Liver (tissue), 8 donors: ENCODE measurements at regions not wholly inside any gene's neighbourhood (a gene's known extent, or its start where the extent isn't known, plus 50 kb on each side); places are given as distances from the start of the nearest gene placed in this dataset.

Experiments used
- DNase-seq: peaks from one replicate; pipeline ENCODE4 v3.0.0-alpha.2; 2017; ENCODE audit warnings: low spot score
- H3K27ac ChIP-seq, 2 donors: one replicate each; pipeline ENCODE4 v1.7.0; 2013; ENCODE audit warnings: inconsistent platforms in 2 of 2, low read length in 2 of 2, control low read depth in 1 of 2, low read depth in 1 of 2, mild to moderate bottlenecking in 1 of 2
- H3K27me3 ChIP-seq, 4 donors: one replicate each; pipeline versions ENCODE4 v1.6.1 to v1.7.0; 2013; ENCODE audit warnings: low read length in 3 of 4, inconsistent platforms in 1 of 4, mild to moderate bottlenecking in 1 of 4, moderate library complexity in 1 of 4; ENCODE audit not compliant: control insufficient read depth in 4 of 4, insufficient read depth in 4 of 4
- H3K36me3 ChIP-seq, 4 donors: one replicate each; pipeline versions ENCODE4 v1.6.1 to v1.7.0; 2013; ENCODE audit warnings: low read length in 3 of 4, mild to moderate bottlenecking in 3 of 4, low read depth in 1 of 4, moderate library complexity in 1 of 4; ENCODE audit not compliant: control insufficient read depth in 4 of 4, insufficient read depth in 3 of 4
- H3K4me1 ChIP-seq, 4 donors: one replicate each; pipeline versions ENCODE4 v1.6.1 to v1.7.0; 2013; ENCODE audit warnings: low read length in 3 of 4, mild to moderate bottlenecking in 3 of 4, moderate library complexity in 1 of 4; ENCODE audit not compliant: control insufficient read depth in 4 of 4, insufficient read depth in 4 of 4
- H3K4me3 ChIP-seq, 3 donors: one replicate each; pipeline versions ENCODE4 v1.6.1 to v1.7.0; 2013; ENCODE audit warnings: low read length in 3 of 3, control low read depth in 1 of 3, low read depth in 1 of 3, mild to moderate bottlenecking in 1 of 3
- H3K9ac ChIP-seq, 2 donors: one replicate each; pipeline ENCODE4 v1.7.0; 2013; ENCODE audit warnings: low read length in 2 of 2, mild to moderate bottlenecking in 2 of 2, moderate library complexity in 2 of 2, control low read depth in 1 of 2, low read depth in 1 of 2
- H3K9me3 ChIP-seq, 4 donors: one replicate each; pipeline versions ENCODE4 v1.6.1 to v1.7.0; 2013; ENCODE audit warnings: low read length in 3 of 4; ENCODE audit not compliant: control insufficient read depth in 4 of 4
- ATF3 ChIP-seq: IDR thresholded peaks from 2 replicates; pipeline ENCODE4 v1.6.1; 2016; ENCODE audit warnings: antibody characterized with exemption
- CTCF ChIP-seq: fragments of 150-350 bp; IDR thresholded peaks from 2 replicates; pipeline ENCODE4 v1.5.1; 2017; ENCODE audit warnings: improper control_type of control experiment, low read depth, low read length; ENCODE audit not compliant: missing input control
- EGR1 ChIP-seq, 2 donors: IDR thresholded peaks; 2 replicates each; pipeline ENCODE4 v1.6.1; 2016 to 2018; ENCODE audit warnings: antibody characterized with exemption in 2 of 2, low read depth in 2 of 2
- FOXA1 ChIP-seq: IDR thresholded peaks from 2 replicates; pipeline ENCODE4 v1.6.1; 2016; ENCODE audit warnings: antibody characterized with exemption
- FOXA2 ChIP-seq: IDR thresholded peaks from 2 replicates; pipeline ENCODE4 v1.6.1; 2016; ENCODE audit warnings: antibody characterized with exemption
- GABPA ChIP-seq, 2 donors: IDR thresholded peaks in 1 of 2; conservative IDR thresholded peaks in 1 of 2; 2 replicates each; pipeline ENCODE4 v1.6.1; 2016; ENCODE audit warnings: antibody characterized with exemption in 2 of 2, mild to moderate bottlenecking in 1 of 2, moderate library complexity in 1 of 2
- HNF4A ChIP-seq, 2 donors: conservative IDR thresholded peaks; 2 replicates each; pipeline ENCODE4 v1.6.1; 2016; ENCODE audit warnings: antibody characterized with exemption in 2 of 2, mild to moderate bottlenecking in 2 of 2
- MAX ChIP-seq: IDR thresholded peaks from 2 replicates; pipeline ENCODE4 v1.6.1; 2016; ENCODE audit warnings: antibody characterized with exemption
- NR2F2 ChIP-seq: IDR thresholded peaks from 2 replicates; pipeline ENCODE4 v1.6.1; 2016; ENCODE audit warnings: antibody characterized with exemption
- RAD21 ChIP-seq, 2 donors: IDR thresholded peaks; 2 replicates each; pipeline ENCODE4 v1.6.1; 2016; ENCODE audit warnings: antibody characterized with exemption in 2 of 2, mild to moderate bottlenecking in 2 of 2
- REST ChIP-seq: IDR thresholded peaks from 2 replicates; pipeline ENCODE4 v1.6.1; 2016; ENCODE audit warnings: antibody characterized with exemption, mild to moderate bottlenecking
- RXRA ChIP-seq, 2 donors: IDR thresholded peaks; 2 replicates each; pipeline ENCODE4 v1.6.1; 2017 to 2018; ENCODE audit warnings: antibody characterized with exemption in 2 of 2, mild to moderate bottlenecking in 1 of 2
- SP1 ChIP-seq: IDR thresholded peaks from 2 replicates; pipeline ENCODE4 v1.6.1; 2018; ENCODE audit warnings: antibody characterized with exemption, mild to moderate bottlenecking
- TAF1 ChIP-seq: conservative IDR thresholded peaks from 2 replicates; pipeline ENCODE4 v1.6.1; 2016; ENCODE audit warnings: antibody characterized with exemption, mild to moderate bottlenecking
- YY1 ChIP-seq: IDR thresholded peaks from 2 replicates; pipeline ENCODE4 v1.6.1; 2016; ENCODE audit warnings: antibody characterized with exemption, mild to moderate bottlenecking
- ZBTB33 ChIP-seq: IDR thresholded peaks from 2 replicates; pipeline ENCODE4 v1.6.1; 2016; ENCODE audit warnings: antibody characterized with exemption
- WGBS: extraction: QIAGEN DNeasy Blood & Tissue Kit; methylation state at CpG from one replicate; pipeline ENCODE4 v1.1.7; 2013; 5-methylcytosine and 5-hydroxymethylcytosine counted together
- donor health status: healthy.
- donor health status: healthy.
- donor health status: healthy.
- donor health status: healthy.
- donor health status: healthy.

GRCh38 chr6:139442188-139442671 is 67.8 kb upstream of the CITED2 start:
- 66% methylated on average over 4 of the region's 4 CpGs for WGBS
- no peak overlapping the region for H3K9ac ChIP-seq
- H3K4me3 ChIP-seq, result no peak overlapping the region
- DNase-seq, result no peak
- no peaks in the 10 kb centered on the region for H3K4me1 ChIP-seq
- TF ChIP-seq ATF3, result no peak
- no peak for TF ChIP-seq REST
- TF ChIP-seq ZBTB33, result no peak
- no peak for TF ChIP-seq EGR1 (IDR thresholded peaks at IDR 0.05; ENCODE audit: low read depth in 2 of 2)
- no peak for TF ChIP-seq FOXA2
- no peak for TF ChIP-seq MAX
- TF ChIP-seq FOXA1, result no peak
- TF ChIP-seq NR2F2, result no peak
- TF ChIP-seq RAD21 (IDR thresholded peaks at IDR 0.05), result no peak
- no peak for TF ChIP-seq RXRA (IDR thresholded peaks at IDR 0.05)
- TF ChIP-seq CTCF, result no peak
- no peaks in the 10 kb centered on the region for H3K36me3 ChIP-seq
- H3K27ac ChIP-seq, result no peak overlapping the region
- no peaks in the 10 kb centered on the region for H3K27me3 ChIP-seq
- H3K9me3 ChIP-seq, result no peaks in the 10 kb centered on the region

- TF ChIP-seq FOXA1 (no peak), RXRA (IDR thresholded peaks at IDR 0.05) (no peak), YY1 (no peak), ATF3 (no peak), SP1 (no peak), GABPA (IDR thresholded peaks at IDR 0.05 in 1 of 2, conservative IDR thresholded peaks at IDR 0.05 in 1 of 2) (no peak), HNF4A (conservative IDR thresholded peaks at IDR 0.05) (no peak), EGR1 (IDR thresholded peaks at IDR 0.05; ENCODE audit: low read depth in 2 of 2) (no peak), TAF1 (no peak), NR2F2 (no peak)
- 74% methylated on average over 6 of the region's 6 CpGs for WGBS
- DNase-seq, result no peak
Observed at GRCh38 chr6:139439349-139439748, 64.9 kb upstream of the CITED2 start.

More at GRCh38 chr6:139439349-139439748, 64.9 kb upstream of the CITED2 start:
- Histone ChIP-seq H3K4me1 (no peaks in the 10 kb centered on the region), H3K36me3 (no peaks in the 10 kb centered on the region), H3K27ac (no peak overlapping the region), H3K9me3 (no peaks in the 10 kb centered on the region), H3K27me3 (no peaks in the 10 kb centered on the region), H3K4me3 (no peak overlapping the region), H3K9ac (no peak overlapping the region)
